HFF-Myc (cell line): ENCODE measurements at regions not wholly inside any gene's neighbourhood (a gene's known extent, or its start where the extent isn't known, plus 50 kb on each side); places are given as distances from the start of the nearest gene placed in this dataset.
"Not testable (repeated sequence)": the region's sequence is repeated elsewhere in the genome, so short reads cannot be mapped to it uniquely, and the experiment has no call there.

Source experiments
- DNase-seq: peaks from one replicate; pipeline ENCODE4 v3.0.0-alpha.2; 2011; ENCODE audit warnings: low read depth; ENCODE audit errors: extremely low read depth
- H3K4me3 ChIP-seq: replicated peaks from 2 replicates; pipeline ENCODE4 v1.5.1; 2011; ENCODE audit warnings: low read depth, mild to moderate bottlenecking, control low read depth, low read length
- CTCF ChIP-seq: IDR thresholded peaks from 2 replicates; pipeline ENCODE4 v1.5.1; 2012; ENCODE audit warnings: mild to moderate bottlenecking, low read depth, low read length, control low read depth; ENCODE audit errors: missing control alignments

- TF ChIP-seq CTCF, result no peak
These were observed 194.1 kb upstream of the ZNF804B start for GRCh38 chr7:88565401-88565800.

GRCh38 chr7:88556441-88556840, 203.1 kb upstream of the ZNF804B start:
- not testable (repeated sequence) for H3K4me3 ChIP-seq, DNase-seq

More at GRCh38 chr7:88565401-88565800, 194.1 kb upstream of the ZNF804B start:
- no peak for DNase-seq
- no peak overlapping the region for H3K4me3 ChIP-seq

GRCh38 chr7:88554847-88555246, 204.7 kb upstream of the ZNF804B start:
- not testable (repeated sequence) for DNase-seq, H3K4me3 ChIP-seq

GRCh38 chr7:88548399-88548798, 211.1 kb upstream of the ZNF804B start:
- no peak for TF ChIP-seq CTCF
- no peak for DNase-seq
- no peak overlapping the region for H3K4me3 ChIP-seq

GRCh38 chr7:88546808-88547207, 212.7 kb upstream of the ZNF804B start:
- H3K4me3 ChIP-seq, result no peak overlapping the region
- no peak for TF ChIP-seq CTCF
- peak; percentile 0 for DNase-seq

- no peak for DNase-seq
- TF ChIP-seq CTCF, result no peak
- no peak overlapping the region for H3K4me3 ChIP-seq
These were observed 213.8 kb upstream of the ZNF804B start for GRCh38 chr7:88545663-88546062.

GRCh38 chr7:88540012-88540411, 219.5 kb upstream of the ZNF804B start:
- no peak overlapping the region for H3K4me3 ChIP-seq
- no peak for TF ChIP-seq CTCF
- no peak for DNase-seq

GRCh38 chr7:88539518-88539917, 220.0 kb upstream of the ZNF804B start:
- H3K4me3 ChIP-seq, result no peak overlapping the region
- TF ChIP-seq CTCF, result no peak
- DNase-seq, result no peak
